ENCODE measurements at regions not wholly inside any gene's neighbourhood (a gene's known extent, or its start where the extent isn't known, plus 50 kb on each side); places are given as distances from the start of the nearest gene placed in this dataset.

DNA sequence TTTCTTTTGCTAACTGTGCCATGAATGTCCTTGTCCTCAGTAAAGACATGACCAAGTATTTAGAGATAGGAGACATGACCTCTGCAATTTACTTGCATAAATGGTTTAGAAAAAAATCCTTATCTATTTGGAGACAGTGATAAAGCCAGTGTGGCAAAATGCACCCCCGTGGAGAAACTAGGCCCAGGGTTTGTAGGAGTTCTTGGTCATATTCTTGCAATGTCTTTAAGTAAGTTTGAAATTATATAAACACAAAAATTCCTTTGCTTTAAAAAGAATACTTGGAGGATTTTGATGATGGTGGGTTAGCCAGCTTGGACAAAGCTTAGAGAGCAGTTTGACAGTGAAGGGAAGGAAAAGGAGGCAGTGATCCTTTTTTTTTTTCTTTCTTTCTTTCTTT is 101.9 kb upstream of the SLC45A1 start:
- POLR2A ChIA-PET = no interaction called here
- DNase-seq = no peak
- H3K36me3 ChIP-seq (ENCODE audit: control insufficient read depth in 2 of 2, extremely low read depth in 1 of 2, insufficient read depth in 1 of 2, low read length in 1 of 2) = no peaks in the 10 kb centered on the region
- Mint-ChIP-seq H3K9me3 (no peaks in the 10 kb centered on the region), H3K36me3 (no peaks in the 10 kb centered on the region), H3K4me1 (peaks cover 13 to 22% (median 14%) of the 10 kb centered on the region in 3 donors), H3K27me3 (peaks cover 44 to 60% of the 10 kb centered on the region in 2 donors), H3K27ac (no peak overlapping the region), H3K4me3 (peak overlapping the region in 1 of 3 donors; percentile 81)
- CTCF ChIA-PET = interaction anchor here (0.6 to 0.7 kb wide), 3 partner anchors 48 to 199 kb away, joined by 4 to 7 read pairs (median 7); no protein-coding TSS in a partner anchor
- WGBS (ENCODE audit: insufficient coverage) = no CpG with 5 or more reads among the region's 1 CpG
- H3K9me3 ChIP-seq = no peaks in the 10 kb centered on the region
- H3K4me3 ChIP-seq (ENCODE audit: control insufficient read depth in 1 of 2, extremely low read depth in 1 of 2, low read length in 1 of 2) = no peak overlapping the region
- peaks cover 0 to 19% of the 10 kb centered on the region in 2 experiments for H3K4me1 ChIP-seq (ENCODE audit: control insufficient read depth in 1 of 2, extremely low read depth in 1 of 2, insufficient read depth in 2 of 2, low read length in 2 of 2)
- H3K27me3 ChIP-seq (replicated peaks in 1 of 2; ENCODE audit: control insufficient read depth in 2 of 2, extremely low read depth in 1 of 2, insufficient read depth in 2 of 2, low read length in 1 of 2) = peaks cover 11 to 70% of the 10 kb centered on the region in 2 experiments
- no peak overlapping the region for H3K27ac ChIP-seq (ENCODE audit: low read length)
- ATAC-seq (replicated peaks in 1 of 4) = no peak

- POLR2A ChIA-PET = no interaction called here
- H3K27ac Mint-ChIP-seq = no peak overlapping the region
- CTCF ChIA-PET = no interaction called here
Measured at GRCh38 chr1:8214501-8215173, 103.3 kb upstream of the SLC45A1 start.

DNA sequence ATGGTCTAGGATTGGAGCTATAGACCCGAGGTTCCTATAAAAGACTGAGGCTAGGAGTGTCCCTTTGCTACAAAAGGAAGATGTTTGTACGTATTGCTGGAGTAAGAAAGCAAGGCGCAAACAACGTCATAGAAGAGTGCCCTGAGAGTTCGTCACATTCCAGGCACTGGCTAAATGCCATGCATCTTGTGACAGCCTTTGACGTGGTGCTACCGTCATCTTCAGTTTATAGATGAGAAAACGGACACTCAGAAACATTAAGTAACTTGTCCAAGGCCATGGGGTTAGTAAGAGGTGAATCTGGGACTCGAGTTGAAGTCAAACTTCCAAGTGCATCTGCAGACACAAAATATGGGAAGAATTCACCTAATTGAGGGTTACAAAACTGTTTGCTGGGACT is 104.2 kb upstream of the SLC45A1 start:
- WGBS (ENCODE audit: insufficient coverage) = 77% methylated on average over 5 of the region's 9 CpGs
- Histone ChIP-seq H3K4me1 (ENCODE audit: control insufficient read depth in 1 of 2, extremely low read depth in 1 of 2, insufficient read depth in 2 of 2, low read length in 2 of 2) (peaks cover 0 to 19% of the 10 kb centered on the region in 2 experiments), H3K9me3 (no peaks in the 10 kb centered on the region), H3K27ac (ENCODE audit: low read length) (no peak overlapping the region), H3K27me3 (replicated peaks in 1 of 2; ENCODE audit: control insufficient read depth in 2 of 2, extremely low read depth in 1 of 2, insufficient read depth in 2 of 2, low read length in 1 of 2) (peaks cover 11 to 74% of the 10 kb centered on the region in 2 experiments), H3K36me3 (ENCODE audit: control insufficient read depth in 2 of 2, extremely low read depth in 1 of 2, insufficient read depth in 1 of 2, low read length in 1 of 2) (no peaks in the 10 kb centered on the region), H3K4me3 (ENCODE audit: control insufficient read depth in 1 of 2, extremely low read depth in 1 of 2, low read length in 1 of 2) (no peak overlapping the region)
- DNase-seq (no peak), ATAC-seq (replicated peaks in 1 of 4) (no peak)
- Mint-ChIP-seq H3K36me3 (no peaks in the 10 kb centered on the region), H3K27ac (no peak overlapping the region), H3K9me3 (no peaks in the 10 kb centered on the region), H3K4me1 (peaks cover 13 to 22% (median 14%) of the 10 kb centered on the region in 3 donors), H3K27me3 (peaks cover 42 to 57% of the 10 kb centered on the region in 2 donors), H3K4me3 (no peak overlapping the region)
- ChIA-PET CTCF (no interaction called here), POLR2A (no interaction called here)

More at GRCh38 chr1:8214501-8215173, 103.3 kb upstream of the SLC45A1 start:
- no peak for DNase-seq
- Mint-ChIP-seq H3K4me3 (no peak overlapping the region), H3K27me3 (peaks cover 46 to 62% of the 10 kb centered on the region in 2 donors), H3K9me3 (no peaks in the 10 kb centered on the region), H3K36me3 (no peaks in the 10 kb centered on the region), H3K4me1 (peaks cover 13 to 22% (median 14%) of the 10 kb centered on the region in 3 donors)
- Histone ChIP-seq H3K36me3 (ENCODE audit: control insufficient read depth in 2 of 2, extremely low read depth in 1 of 2, insufficient read depth in 1 of 2, low read length in 1 of 2) (no peaks in the 10 kb centered on the region), H3K9me3 (no peaks in the 10 kb centered on the region), H3K4me1 (ENCODE audit: control insufficient read depth in 1 of 2, extremely low read depth in 1 of 2, insufficient read depth in 2 of 2, low read length in 2 of 2) (peaks cover 0 to 19% of the 10 kb centered on the region in 2 experiments), H3K4me3 (ENCODE audit: control insufficient read depth in 1 of 2, extremely low read depth in 1 of 2, low read length in 1 of 2) (no peak overlapping the region), H3K27ac (ENCODE audit: low read length) (no peak overlapping the region), H3K27me3 (replicated peaks in 1 of 2; ENCODE audit: control insufficient read depth in 2 of 2, extremely low read depth in 1 of 2, insufficient read depth in 2 of 2, low read length in 1 of 2) (peaks cover 11 to 75% of the 10 kb centered on the region in 2 experiments)
- WGBS (ENCODE audit: insufficient coverage) = 90% methylated on average over 2 of the region's 6 CpGs
- ATAC-seq (replicated peaks in 1 of 4) = no peak

- H3K36me3 Mint-ChIP-seq = no peaks in the 10 kb centered on the region
- DNase-seq = no peak
- H3K9me3 Mint-ChIP-seq = no peaks in the 10 kb centered on the region
- Histone ChIP-seq H3K9me3 (no peaks in the 10 kb centered on the region), H3K4me1 (ENCODE audit: control insufficient read depth in 1 of 2, extremely low read depth in 1 of 2, insufficient read depth in 2 of 2, low read length in 2 of 2) (peaks cover 0 to 14% of the 10 kb centered on the region in 2 experiments), H3K27me3 (replicated peaks in 1 of 2; ENCODE audit: control insufficient read depth in 2 of 2, extremely low read depth in 1 of 2, insufficient read depth in 2 of 2, low read length in 1 of 2) (peaks cover 11 to 70% of the 10 kb centered on the region in 2 experiments), H3K36me3 (ENCODE audit: control insufficient read depth in 2 of 2, extremely low read depth in 1 of 2, insufficient read depth in 1 of 2, low read length in 1 of 2) (no peaks in the 10 kb centered on the region), H3K4me3 (ENCODE audit: control insufficient read depth in 1 of 2, extremely low read depth in 1 of 2, low read length in 1 of 2) (no peak overlapping the region), H3K27ac (ENCODE audit: low read length) (no peak overlapping the region)
- H3K4me1 Mint-ChIP-seq = peaks cover 13 to 22% (median 14%) of the 10 kb centered on the region in 3 donors
- ATAC-seq (replicated peaks in 1 of 4) = no peak
- H3K27ac Mint-ChIP-seq = no peak overlapping the region
- WGBS (ENCODE audit: insufficient coverage) = 96% methylated on average over 9 of the region's 9 CpGs
- peaks cover 40 to 53% of the 10 kb centered on the region in 2 donors for H3K27me3 Mint-ChIP-seq
- CTCF ChIA-PET = no interaction called here
- H3K4me3 Mint-ChIP-seq = no peak overlapping the region
- POLR2A ChIA-PET = no interaction called here
Measured at GRCh38 chr1:8213136-8213535, 104.8 kb upstream of the SLC45A1 start.

- Histone ChIP-seq H3K27ac (ENCODE audit: low read length) (no peak overlapping the region), H3K4me3 (ENCODE audit: control insufficient read depth in 1 of 2, extremely low read depth in 1 of 2, low read length in 1 of 2) (no peak overlapping the region), H3K9me3 (no peaks in the 10 kb centered on the region), H3K36me3 (ENCODE audit: control insufficient read depth in 2 of 2, extremely low read depth in 1 of 2, insufficient read depth in 1 of 2, low read length in 1 of 2) (no peaks in the 10 kb centered on the region), H3K27me3 (replicated peaks in 1 of 2; ENCODE audit: control insufficient read depth in 2 of 2, extremely low read depth in 1 of 2, insufficient read depth in 2 of 2, low read length in 1 of 2) (peaks cover 11 to 65% of the 10 kb centered on the region in 2 experiments), H3K4me1 (ENCODE audit: control insufficient read depth in 1 of 2, extremely low read depth in 1 of 2, insufficient read depth in 2 of 2, low read length in 2 of 2) (peaks cover 0 to 10% of the 10 kb centered on the region in 2 experiments)
- no peaks in the 10 kb centered on the region for H3K36me3 Mint-ChIP-seq
- ATAC-seq (replicated peaks in 1 of 4) (no peak), DNase-seq (no peak)
- H3K9me3 Mint-ChIP-seq = no peaks in the 10 kb centered on the region
- no peak overlapping the region for H3K4me3 Mint-ChIP-seq
- 87% methylated on average over 8 of the region's 8 CpGs for WGBS (ENCODE audit: insufficient coverage)
- CTCF ChIA-PET = no interaction called here
- peaks cover 40 to 47% of the 10 kb centered on the region in 2 donors for H3K27me3 Mint-ChIP-seq
- POLR2A ChIA-PET = no interaction called here
- no peak overlapping the region for H3K27ac Mint-ChIP-seq
- peaks cover 10 to 18% (median 11%) of the 10 kb centered on the region in 3 donors for H3K4me1 Mint-ChIP-seq
Measured at GRCh38 chr1:8212580-8213031, 105.3 kb upstream of the SLC45A1 start.

DNA sequence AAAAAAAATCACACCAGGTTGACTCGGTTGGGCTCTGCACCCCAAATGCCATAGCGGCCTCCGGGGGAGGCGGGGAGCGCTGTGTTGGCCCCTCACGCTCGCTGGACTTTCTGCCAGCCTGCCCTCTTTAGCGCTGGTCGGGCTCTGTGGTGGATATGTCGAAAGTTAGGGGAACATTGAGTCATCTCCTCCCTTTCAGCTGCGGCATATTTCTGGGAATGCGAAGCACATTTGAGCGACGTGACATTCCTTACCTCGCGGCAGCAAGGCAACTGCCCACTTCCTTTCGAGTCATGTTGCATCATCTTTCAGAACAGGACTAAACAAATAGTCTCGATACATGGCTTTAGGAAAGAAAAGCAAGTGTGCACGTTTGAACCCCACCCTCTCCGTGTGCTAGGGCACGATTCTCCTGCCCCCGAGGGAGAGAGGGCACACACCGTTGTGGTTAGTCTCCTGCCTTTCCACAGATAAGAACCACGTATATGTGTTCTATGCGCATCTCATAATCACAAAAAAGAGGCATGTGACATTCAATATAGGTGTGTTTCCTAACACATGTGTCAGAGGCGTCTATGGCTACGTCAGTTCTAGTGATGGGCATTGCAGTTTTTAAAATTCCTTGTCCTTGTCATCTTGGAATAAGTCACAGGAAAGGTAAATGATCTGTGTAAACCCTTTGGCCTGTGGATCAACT is 105.9 kb upstream of the SLC45A1 start:
- ChIA-PET CTCF (interaction anchor here in 1 of 2 donors (0.6 kb wide), 1 partner anchor 546 kb away, joined by 3 read pairs; no protein-coding TSS in a partner anchor), POLR2A (interaction anchor here in 1 of 2 donors (0.6 kb wide), 2 partner anchors 65 to 127 kb away, joined by 4 read pairs; no protein-coding TSS in a partner anchor)
- Histone ChIP-seq H3K27ac (ENCODE audit: low read length) (no peak overlapping the region), H3K27me3 (replicated peaks in 1 of 2; ENCODE audit: control insufficient read depth in 2 of 2, extremely low read depth in 1 of 2, insufficient read depth in 2 of 2, low read length in 1 of 2) (peaks cover 11 to 60% of the 10 kb centered on the region in 2 experiments), H3K36me3 (ENCODE audit: control insufficient read depth in 2 of 2, extremely low read depth in 1 of 2, insufficient read depth in 1 of 2, low read length in 1 of 2) (no peaks in the 10 kb centered on the region), H3K4me3 (ENCODE audit: control insufficient read depth in 1 of 2, extremely low read depth in 1 of 2, low read length in 1 of 2) (no peak overlapping the region), H3K4me1 (ENCODE audit: control insufficient read depth in 1 of 2, extremely low read depth in 1 of 2, insufficient read depth in 2 of 2, low read length in 2 of 2) (peaks cover 0 to 6% of the 10 kb centered on the region in 2 experiments), H3K9me3 (no peaks in the 10 kb centered on the region)
- H3K27ac Mint-ChIP-seq = no peak overlapping the region
- H3K9me3 Mint-ChIP-seq = no peaks in the 10 kb centered on the region
- ATAC-seq (replicated peaks in 1 of 4) = no peak
- DNase-seq = no peak
- H3K27me3 Mint-ChIP-seq = peaks cover 40 to 45% of the 10 kb centered on the region in 2 donors
- H3K36me3 Mint-ChIP-seq = no peaks in the 10 kb centered on the region
- H3K4me3 Mint-ChIP-seq = peak overlapping the region in 2 of 3 donors; percentile 21 to 34
- WGBS (ENCODE audit: insufficient coverage) = 34% methylated on average over 20 of the region's 27 CpGs
- H3K4me1 Mint-ChIP-seq = peaks cover 9 to 17% (median 9%) of the 10 kb centered on the region in 3 donors
